ENCODE measurements at regions not wholly inside any gene's neighbourhood (a gene's known extent, or its start where the extent isn't known, plus 50 kb on each side); places are given as distances from the start of the nearest gene placed in this dataset.

GRCh38 chr2:120994301-120994995, 258.8 kb downstream of the GLI2 start:
- Histone ChIP-seq H3K4me1 (ENCODE audit: control insufficient read depth, insufficient read depth, low read length) (no peaks in the 10 kb centered on the region), H3K27me3 (ENCODE audit: control insufficient read depth, insufficient read depth, low read length, poor library complexity, severe bottlenecking) (peaks cover 12% of the 10 kb centered on the region), H3K9ac (ENCODE audit: extremely low read depth, low read length, poor library complexity, severe bottlenecking) (no peak overlapping the region), H3K27ac (ENCODE audit: low read depth, low read length) (no peak overlapping the region), H3K36me3 (ENCODE audit: control insufficient read depth, insufficient read depth, low read length) (no peaks in the 10 kb centered on the region), H3K4me3 (ENCODE audit: low read length) (no peak overlapping the region), H3K9me3 (ENCODE audit: control insufficient read depth, low read length) (no peaks in the 10 kb centered on the region)
- Mint-ChIP-seq H3K27ac (no peak overlapping the region), H3K36me3 (ENCODE audit: low read depth) (peaks cover 7% of the 10 kb centered on the region), H3K4me3 (no peak overlapping the region), H3K9me3 (no peaks in the 10 kb centered on the region), H3K4me1 (no peaks in the 10 kb centered on the region), H3K27me3 (ENCODE audit: insufficient read depth) (peaks cover 15% of the 10 kb centered on the region)
- DNase-seq = peak; percentile 36
- WGBS, 2 experiments (ENCODE audit: insufficient coverage in 1 of 2, insufficient read length in 1 of 2) = 87 to 97% methylated on average over 6 to 14 of the region's 14 CpGs
- no peak for TF ChIP-seq CTCF (conservative IDR thresholded peaks at IDR 0.05)

- Histone ChIP-seq H3K4me1 (ENCODE audit: control insufficient read depth, insufficient read depth, low read length) (no peaks in the 10 kb centered on the region), H3K9ac (ENCODE audit: extremely low read depth, low read length, poor library complexity, severe bottlenecking) (no peak overlapping the region), H3K4me3 (ENCODE audit: low read length) (no peak overlapping the region), H3K27me3 (ENCODE audit: control insufficient read depth, insufficient read depth, low read length, poor library complexity, severe bottlenecking) (peaks cover 17% of the 10 kb centered on the region), H3K9me3 (ENCODE audit: control insufficient read depth, low read length) (no peaks in the 10 kb centered on the region), H3K36me3 (ENCODE audit: control insufficient read depth, insufficient read depth, low read length) (no peaks in the 10 kb centered on the region), H3K27ac (ENCODE audit: low read depth, low read length) (no peak overlapping the region)
- TF ChIP-seq CTCF (conservative IDR thresholded peaks at IDR 0.05) = no peak
- 90 to 94% methylated on average over 7 of the region's 7 CpGs for WGBS, 2 experiments (ENCODE audit: insufficient coverage in 1 of 2, insufficient read length in 1 of 2)
- Mint-ChIP-seq H3K4me3 (no peak overlapping the region), H3K36me3 (ENCODE audit: low read depth) (peaks cover 7% of the 10 kb centered on the region), H3K27ac (no peak overlapping the region), H3K4me1 (no peaks in the 10 kb centered on the region), H3K27me3 (ENCODE audit: insufficient read depth) (peaks cover 20% of the 10 kb centered on the region), H3K9me3 (no peaks in the 10 kb centered on the region)
- DNase-seq = peak; percentile 22
These were observed 259.5 kb downstream of the GLI2 start for GRCh38 chr2:120995152-120995551.

- no peaks in the 10 kb centered on the region for H3K9me3 Mint-ChIP-seq
- 95 to 96% methylated on average over 14 to 15 of the region's 15 CpGs for WGBS, 2 experiments (ENCODE audit: insufficient coverage in 1 of 2, insufficient read length in 1 of 2)
- H3K27ac Mint-ChIP-seq = no peak overlapping the region
- no peak overlapping the region for H3K9ac ChIP-seq (ENCODE audit: extremely low read depth, low read length, poor library complexity, severe bottlenecking)
- no peak overlapping the region for H3K4me3 ChIP-seq (ENCODE audit: low read length)
- TF ChIP-seq CTCF (conservative IDR thresholded peaks at IDR 0.05) = no peak
- no peaks in the 10 kb centered on the region for H3K4me1 Mint-ChIP-seq
- peaks cover 3% of the 10 kb centered on the region for H3K36me3 Mint-ChIP-seq (ENCODE audit: low read depth)
- peaks cover 17% of the 10 kb centered on the region for H3K27me3 ChIP-seq (ENCODE audit: control insufficient read depth, insufficient read depth, low read length, poor library complexity, severe bottlenecking)
- H3K4me1 ChIP-seq (ENCODE audit: control insufficient read depth, insufficient read depth, low read length) = no peaks in the 10 kb centered on the region
- H3K27me3 Mint-ChIP-seq (ENCODE audit: insufficient read depth) = peaks cover 23% of the 10 kb centered on the region
- H3K27ac ChIP-seq (ENCODE audit: low read depth, low read length) = no peak overlapping the region
- no peaks in the 10 kb centered on the region for H3K36me3 ChIP-seq (ENCODE audit: control insufficient read depth, insufficient read depth, low read length)
- DNase-seq = no peak
- no peak overlapping the region for H3K4me3 Mint-ChIP-seq
- no peaks in the 10 kb centered on the region for H3K9me3 ChIP-seq (ENCODE audit: control insufficient read depth, low read length)
These were observed 260.1 kb downstream of the GLI2 start for GRCh38 chr2:120995656-120996190.
